ENCODE measurements at regions not wholly inside any gene's neighbourhood (a gene's known extent, or its start where the extent isn't known, plus 50 kb on each side); places are given as distances from the start of the nearest gene placed in this dataset.

DNA sequence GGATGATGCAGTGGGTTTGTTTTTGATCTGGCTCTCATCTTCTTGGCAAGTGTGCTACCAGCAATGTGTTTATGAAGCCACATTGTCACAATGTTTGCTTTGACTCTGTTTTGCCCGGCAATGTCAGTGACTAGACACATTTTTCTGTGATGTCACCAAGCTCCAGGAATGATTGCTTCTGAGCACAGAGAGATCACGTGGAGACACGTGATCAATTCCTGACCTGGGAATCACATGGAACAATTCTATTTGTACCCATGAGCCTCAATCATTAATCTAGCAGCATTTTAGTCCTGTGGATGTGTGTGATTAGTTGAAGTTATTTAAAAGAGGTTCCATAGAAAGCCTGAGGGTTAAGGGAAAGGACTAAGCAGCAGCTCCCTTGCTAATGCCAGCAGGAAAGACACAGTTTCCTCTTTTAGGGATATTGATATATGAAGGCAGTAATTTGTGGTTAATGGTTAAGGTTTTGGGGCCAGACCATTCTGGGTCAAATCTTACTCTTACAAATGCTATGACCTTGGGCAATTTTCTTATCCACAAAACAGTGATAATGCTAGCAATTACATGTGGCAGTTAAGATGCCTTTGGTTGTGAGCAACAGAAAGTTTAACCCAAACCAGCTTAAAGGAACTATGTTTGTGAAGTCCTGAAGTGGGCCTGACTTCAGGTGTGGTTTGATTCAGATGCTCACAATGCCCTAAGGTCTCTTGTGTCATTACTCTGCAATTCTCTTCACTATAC lies 59.0 kb downstream of the FASLG start:
- Histone ChIP-seq H3K27me3 (ENCODE audit: control insufficient read depth, extremely low read depth, insufficient read depth, low read length) (no peaks in the 10 kb centered on the region), H2AFZ (ENCODE audit: control insufficient read depth, low read length) (no peak overlapping the region), H3K4me1 (ENCODE audit: control insufficient read depth, extremely low read depth, insufficient read depth, low read length) (peaks cover 38% of the 10 kb centered on the region), H3K4me3 (ENCODE audit: control insufficient read depth in 2 of 3, extremely low read depth in 1 of 3, insufficient read depth in 2 of 3, low read depth in 1 of 3, low read length in 3 of 3) (no peak overlapping the region), H3K36me3 (ENCODE audit: control insufficient read depth in 2 of 2, extremely low read depth in 1 of 2, insufficient read depth in 2 of 2, low read length in 2 of 2) (no peaks in the 10 kb centered on the region), H3K27ac (ENCODE audit: control insufficient read depth, insufficient read depth, low read length) (no peak overlapping the region), H3K4me2 (ENCODE audit: control insufficient read depth, extremely low read depth, insufficient read depth, low read depth, low read length) (peak overlapping the region; percentile 39), H3K9me3 (ENCODE audit: control insufficient read depth, low read depth, low read length) (no peaks in the 10 kb centered on the region), H3K9ac (ENCODE audit: control insufficient read depth, extremely low read depth, insufficient read depth, low read length) (no peak overlapping the region), H3K79me2 (ENCODE audit: control insufficient read depth, insufficient read depth, low read length) (no peaks in the 10 kb centered on the region), H4K20me1 (ENCODE audit: control insufficient read depth, extremely low read depth, insufficient read depth, low read length) (no peaks in the 10 kb centered on the region), H3K9me1 (ENCODE audit: control insufficient read depth, extremely low read depth, insufficient read depth, low read length) (no peaks in the 10 kb centered on the region)
- DNase-seq (ENCODE audit: low read depth, low spot score) (no peak), FAIRE-seq (peak; percentile 70)
- dilution Hi-C loops (cut with MboI; ENCODE audit: extremely low pct_ligation_motif_present, low sequenced_read_pairs), result loop anchor here (25.0 kb wide), 1 partner anchor 106 kb away; no protein-coding TSS in a partner anchor
- no peak for TF ChIP-seq EZH2 (IDR thresholded peaks at IDR 0.05; ENCODE audit: low read length)
- TF ChIP-seq, protein P1, sequence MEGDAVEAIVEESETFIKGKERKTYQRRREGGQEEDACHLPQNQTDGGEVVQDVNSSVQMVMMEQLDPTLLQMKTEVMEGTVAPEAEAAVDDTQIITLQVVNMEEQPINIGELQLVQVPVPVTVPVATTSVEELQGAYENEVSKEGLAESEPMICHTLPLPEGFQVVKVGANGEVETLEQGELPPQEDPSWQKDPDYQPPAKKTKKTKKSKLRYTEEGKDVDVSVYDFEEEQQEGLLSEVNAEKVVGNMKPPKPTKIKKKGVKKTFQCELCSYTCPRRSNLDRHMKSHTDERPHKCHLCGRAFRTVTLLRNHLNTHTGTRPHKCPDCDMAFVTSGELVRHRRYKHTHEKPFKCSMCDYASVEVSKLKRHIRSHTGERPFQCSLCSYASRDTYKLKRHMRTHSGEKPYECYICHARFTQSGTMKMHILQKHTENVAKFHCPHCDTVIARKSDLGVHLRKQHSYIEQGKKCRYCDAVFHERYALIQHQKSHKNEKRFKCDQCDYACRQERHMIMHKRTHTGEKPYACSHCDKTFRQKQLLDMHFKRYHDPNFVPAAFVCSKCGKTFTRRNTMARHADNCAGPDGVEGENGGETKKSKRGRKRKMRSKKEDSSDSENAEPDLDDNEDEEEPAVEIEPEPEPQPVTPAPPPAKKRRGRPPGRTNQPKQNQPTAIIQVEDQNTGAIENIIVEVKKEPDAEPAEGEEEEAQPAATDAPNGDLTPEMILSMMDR (optimal IDR thresholded peaks at IDR 0.05 in 1 of 3, IDR thresholded peaks at IDR 0.05 in 1 of 3, conservative IDR thresholded peaks at IDR 0.05 in 1 of 3; ENCODE audit: extremely low read depth in 1 of 3, insufficient read depth in 2 of 3, low read length in 3 of 3), result no peak

DNA sequence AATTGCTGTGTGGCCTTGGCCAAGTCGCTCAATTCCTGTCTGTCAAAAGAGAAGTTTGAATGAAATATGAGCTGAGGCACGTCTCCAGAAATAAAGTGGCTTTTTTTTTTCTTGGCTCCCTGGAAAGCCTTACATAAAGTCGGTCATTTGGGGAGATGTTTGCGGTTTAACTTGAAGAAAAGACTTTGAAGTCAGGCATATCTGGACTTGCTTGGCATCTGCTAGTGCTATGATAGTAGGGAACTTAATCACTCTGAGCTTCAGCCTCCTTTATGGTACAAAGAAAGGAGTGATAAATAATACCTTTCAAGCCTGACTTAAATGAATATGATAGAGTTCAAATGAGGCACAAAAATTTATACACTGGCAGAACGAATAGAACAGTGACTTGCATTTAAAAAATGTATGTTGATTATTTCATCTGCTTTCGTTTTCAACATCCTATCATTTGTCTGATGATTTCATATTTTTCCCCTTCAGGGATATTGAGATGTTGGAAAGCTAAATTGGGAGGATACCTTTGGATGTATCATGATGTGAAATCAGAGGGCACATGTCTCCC lies 60.2 kb downstream of the FASLG start:
- Histone ChIP-seq H2AFZ (ENCODE audit: control insufficient read depth, low read length) (peak overlapping the region; percentile 10), H3K27ac (ENCODE audit: control insufficient read depth, insufficient read depth, low read length) (peak overlapping the region; percentile 77), H3K4me3 (ENCODE audit: control insufficient read depth in 2 of 3, extremely low read depth in 1 of 3, insufficient read depth in 2 of 3, low read depth in 1 of 3, low read length in 3 of 3) (peak overlapping the region in 2 of 3 experiments; percentile 1 to 17), H3K27me3 (ENCODE audit: control insufficient read depth, extremely low read depth, insufficient read depth, low read length) (no peaks in the 10 kb centered on the region), H3K9ac (ENCODE audit: control insufficient read depth, extremely low read depth, insufficient read depth, low read length) (peak overlapping the region; percentile 31), H3K9me3 (ENCODE audit: control insufficient read depth, low read depth, low read length) (no peaks in the 10 kb centered on the region), H3K79me2 (ENCODE audit: control insufficient read depth, insufficient read depth, low read length) (no peaks in the 10 kb centered on the region), H3K4me2 (ENCODE audit: control insufficient read depth, extremely low read depth, insufficient read depth, low read depth, low read length) (peak overlapping the region; percentile 39), H4K20me1 (ENCODE audit: control insufficient read depth, extremely low read depth, insufficient read depth, low read length) (no peaks in the 10 kb centered on the region), H3K36me3 (ENCODE audit: control insufficient read depth in 2 of 2, extremely low read depth in 1 of 2, insufficient read depth in 2 of 2, low read length in 2 of 2) (no peaks in the 10 kb centered on the region), H3K4me1 (ENCODE audit: control insufficient read depth, extremely low read depth, insufficient read depth, low read length) (peaks cover 46% of the 10 kb centered on the region), H3K9me1 (ENCODE audit: control insufficient read depth, extremely low read depth, insufficient read depth, low read length) (no peaks in the 10 kb centered on the region)
- DNase-seq (ENCODE audit: low read depth, low spot score) (peak; percentile 49), FAIRE-seq (peak; percentile 84)
- dilution Hi-C loops (cut with MboI; ENCODE audit: extremely low pct_ligation_motif_present, low sequenced_read_pairs), result loop anchor here (25.0 kb wide), 1 partner anchor 107 kb away; no protein-coding TSS in a partner anchor
- no peak for TF ChIP-seq EZH2 (IDR thresholded peaks at IDR 0.05; ENCODE audit: low read length)
- TF ChIP-seq, protein P1 (optimal IDR thresholded peaks at IDR 0.05 in 1 of 3, IDR thresholded peaks at IDR 0.05 in 1 of 3, conservative IDR thresholded peaks at IDR 0.05 in 1 of 3; ENCODE audit: extremely low read depth in 1 of 3, insufficient read depth in 2 of 3, low read length in 3 of 3), result no peak
